GM04504 (cell line): ENCODE measurements at regions not wholly inside any gene's neighbourhood (a gene's known extent, or its start where the extent isn't known, plus 50 kb on each side); places are given as distances from the start of the nearest gene placed in this dataset.

Experiments used
- DNase-seq: peaks from one replicate; pipeline ENCODE4 v3.0.0-alpha.2; 2012; ENCODE audit warnings: low read depth

GRCh38 chr18:25445430-25445829 is 93.5 kb upstream of the ZNF521 start:
- DNase-seq = no peak

GRCh38 chr18:25443776-25444175 is 91.8 kb upstream of the ZNF521 start:
- no peak for DNase-seq

- no peak for DNase-seq
Measured at GRCh38 chr18:25435149-25435782, 83.3 kb upstream of the ZNF521 start.

- DNase-seq = no peak
Measured at GRCh38 chr18:25434745-25435144, 82.8 kb upstream of the ZNF521 start.

GRCh38 chr18:25433590-25433989 is 81.6 kb upstream of the ZNF521 start:
- no peak for DNase-seq

GRCh38 chr18:25425024-25425423 is 73.1 kb upstream of the ZNF521 start:
- no peak for DNase-seq

- no peak for DNase-seq
Measured at GRCh38 chr18:25423760-25424159, 71.8 kb upstream of the ZNF521 start.

GRCh38 chr18:25423267-25423666 is 71.3 kb upstream of the ZNF521 start:
- no peak for DNase-seq

- DNase-seq = no peak
Measured at GRCh38 chr18:25422230-25422629, 70.3 kb upstream of the ZNF521 start.

GRCh38 chr18:25420077-25420825 is 68.3 kb upstream of the ZNF521 start:
- no peak for DNase-seq

- DNase-seq = no peak
Measured at GRCh38 chr18:25416374-25416773, 64.4 kb upstream of the ZNF521 start.

GRCh38 chr18:25409971-25410370 is 58.0 kb upstream of the ZNF521 start:
- no peak for DNase-seq

GRCh38 chr18:25408293-25408692 is 56.3 kb upstream of the ZNF521 start:
- no peak for DNase-seq
